Tibial artery (tissue), 4 donors: ENCODE measurements at regions not wholly inside any gene's neighbourhood (a gene's known extent, or its start where the extent isn't known, plus 50 kb on each side); places are given as distances from the start of the nearest gene placed in this dataset.

Experiments
- DNase-seq, 2 donors: peaks; one replicate each; pipeline ENCODE4 v3.0.0-alpha.2; 2019
- H3K27ac ChIP-seq, 2 donors: fragments of 200-600 bp; sonication (generic) in 1 of 2; 1 replicate in 1 of 2; 2 replicates in 1 of 2; pipeline ENCODE4 v1.5.1; 2018 to 2019; ENCODE audit warnings: mild to moderate bottlenecking in 1 of 2
- H3K27me3 ChIP-seq, 2 donors: fragments of 200-600 bp; sonication (generic) in 1 of 2; one replicate each; pipeline versions ENCODE4 v1.5.1 to v1.6.0; 2016 to 2019
- H3K36me3 ChIP-seq, 3 donors: fragments of 200-600 bp; sonication (generic) in 2 of 3; one replicate each; pipeline ENCODE4 v1.5.1; 2016 to 2019; ENCODE audit warnings: mild to moderate bottlenecking in 2 of 3
- H3K4me1 ChIP-seq, 4 donors: fragments of 200-600 bp; sonication (generic) in 2 of 4; 1 replicate in 3 of 4; 2 replicates in 1 of 4; pipeline ENCODE4 v1.5.1; 2016 to 2019
- H3K4me3 ChIP-seq, 2 donors: fragments of 200-600 bp; sonication (generic) in 1 of 2; 1 replicate in 1 of 2; 2 replicates in 1 of 2; pipeline ENCODE4 v1.5.1; 2018 to 2019; ENCODE audit warnings: mild to moderate bottlenecking in 2 of 2
- H3K9me3 ChIP-seq, 3 donors: fragments of 200-600 bp; sonication (generic) in 1 of 3; one replicate each; pipeline ENCODE4 v1.5.1; 2016 to 2019
- intact Hi-C: fragments of 100-400 bp; cut with DNase I; formaldehyde crosslinking; loops from one replicate; pipeline ENCODE4 v1.15.0; 2023; ENCODE audit warnings: low total_unique reads
- TF ChIP-seq, protein P1 (sequence below), 2 experiments: fragments of 200-600 bp in 1 of 2; fragments of 450-650 bp in 1 of 2; IDR thresholded peaks; one replicate each; pipeline ENCODE4 v1.5.1; 2017 to 2019; ENCODE audit warnings: antibody characterized with exemption in 2 of 2, mild to moderate bottlenecking in 1 of 2, moderate library complexity in 1 of 2

DNA sequence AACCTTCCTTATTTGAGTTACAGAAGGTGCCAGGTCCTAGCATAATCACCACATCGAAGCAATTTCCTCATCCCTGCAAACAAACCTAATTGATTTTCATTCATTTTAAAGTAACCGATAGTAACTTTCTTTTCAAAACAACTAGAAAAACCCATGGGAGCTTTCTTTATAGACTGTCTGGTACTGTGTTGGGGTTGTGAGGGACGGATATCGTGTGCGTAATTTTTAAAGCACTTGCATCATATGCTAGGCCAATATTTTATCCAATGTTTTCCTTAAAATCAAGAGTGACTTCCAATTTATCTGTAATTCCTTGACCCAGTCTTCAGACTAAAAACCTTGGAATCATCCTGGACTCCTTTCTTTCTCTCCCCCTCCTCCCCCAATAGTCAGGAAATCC, 271.5 kb upstream of the SESN3 start:
- DNase-seq = no peak
- no peaks in the 10 kb centered on the region for H3K36me3 ChIP-seq
- no peak overlapping the region for H3K4me3 ChIP-seq
- TF ChIP-seq, protein P1, sequence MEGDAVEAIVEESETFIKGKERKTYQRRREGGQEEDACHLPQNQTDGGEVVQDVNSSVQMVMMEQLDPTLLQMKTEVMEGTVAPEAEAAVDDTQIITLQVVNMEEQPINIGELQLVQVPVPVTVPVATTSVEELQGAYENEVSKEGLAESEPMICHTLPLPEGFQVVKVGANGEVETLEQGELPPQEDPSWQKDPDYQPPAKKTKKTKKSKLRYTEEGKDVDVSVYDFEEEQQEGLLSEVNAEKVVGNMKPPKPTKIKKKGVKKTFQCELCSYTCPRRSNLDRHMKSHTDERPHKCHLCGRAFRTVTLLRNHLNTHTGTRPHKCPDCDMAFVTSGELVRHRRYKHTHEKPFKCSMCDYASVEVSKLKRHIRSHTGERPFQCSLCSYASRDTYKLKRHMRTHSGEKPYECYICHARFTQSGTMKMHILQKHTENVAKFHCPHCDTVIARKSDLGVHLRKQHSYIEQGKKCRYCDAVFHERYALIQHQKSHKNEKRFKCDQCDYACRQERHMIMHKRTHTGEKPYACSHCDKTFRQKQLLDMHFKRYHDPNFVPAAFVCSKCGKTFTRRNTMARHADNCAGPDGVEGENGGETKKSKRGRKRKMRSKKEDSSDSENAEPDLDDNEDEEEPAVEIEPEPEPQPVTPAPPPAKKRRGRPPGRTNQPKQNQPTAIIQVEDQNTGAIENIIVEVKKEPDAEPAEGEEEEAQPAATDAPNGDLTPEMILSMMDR (IDR thresholded peaks at IDR 0.05) = no peak
- intact Hi-C loops = no loop called here
- H3K9me3 ChIP-seq = no peaks in the 10 kb centered on the region
- no peak overlapping the region for H3K27ac ChIP-seq
- H3K27me3 ChIP-seq = no peaks in the 10 kb centered on the region
- peaks cover 0 to 3% (median under 1%) of the 10 kb centered on the region in 4 donors for H3K4me1 ChIP-seq

DNA sequence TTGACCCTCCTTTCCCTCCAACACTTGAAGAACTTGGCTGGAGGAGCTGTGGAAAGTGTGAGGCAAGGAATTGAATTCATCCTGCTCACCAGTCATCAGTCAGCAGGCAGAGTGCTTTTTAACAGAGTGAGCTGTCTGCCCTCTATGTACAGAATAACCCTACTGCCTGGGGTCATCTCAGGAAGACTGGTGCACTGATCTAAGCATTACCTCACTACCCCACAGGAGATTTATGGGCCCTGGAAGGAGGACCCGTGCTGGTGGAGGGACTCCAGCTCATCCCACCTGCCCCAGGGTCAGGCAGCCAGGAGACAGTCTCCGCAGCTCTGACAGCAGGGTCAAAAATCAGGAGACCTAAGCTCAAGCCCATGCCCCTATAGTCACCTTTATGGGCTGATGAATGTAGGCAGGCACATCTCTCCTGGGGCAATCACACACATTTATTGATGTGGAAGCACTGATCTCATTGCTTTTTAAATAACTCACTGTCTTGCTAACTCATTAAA, 270.8 kb upstream of the SESN3 start:
- Histone ChIP-seq H3K4me3 (no peak overlapping the region), H3K27me3 (no peaks in the 10 kb centered on the region), H3K27ac (no peak overlapping the region), H3K4me1 (peaks cover 0 to 8% (median 4%) of the 10 kb centered on the region in 4 donors), H3K36me3 (no peaks in the 10 kb centered on the region), H3K9me3 (no peaks in the 10 kb centered on the region)
- intact Hi-C loops = no loop called here
- TF ChIP-seq, protein P1 (IDR thresholded peaks at IDR 0.05) = no peak
- no peak for DNase-seq

DNA sequence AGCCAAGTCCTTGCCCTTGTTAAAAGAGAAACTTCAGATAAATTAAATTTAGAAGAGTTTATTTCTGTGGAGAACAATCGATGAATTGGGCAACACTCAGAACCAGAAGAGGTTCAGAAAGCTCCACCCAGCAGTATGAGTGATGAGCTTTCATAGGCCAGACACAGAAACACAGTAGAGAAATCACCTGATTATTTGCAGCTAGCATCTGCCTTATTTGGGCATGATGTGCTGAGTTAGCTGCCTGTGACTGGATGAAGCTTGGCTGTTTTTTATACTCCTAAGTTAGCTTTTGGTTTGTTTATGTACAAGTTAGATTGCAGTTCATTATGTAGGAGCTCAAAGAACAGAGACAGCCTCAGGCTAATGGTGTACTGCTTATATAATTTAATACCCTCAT, 269.5 kb upstream of the SESN3 start:
- H3K27ac ChIP-seq = no peak overlapping the region
- DNase-seq = no peak
- H3K9me3 ChIP-seq = no peaks in the 10 kb centered on the region
- H3K4me1 ChIP-seq = peaks cover 0 to 21% (median 7%) of the 10 kb centered on the region in 4 donors
- intact Hi-C loops = no loop called here
- no peaks in the 10 kb centered on the region for H3K36me3 ChIP-seq
- TF ChIP-seq, protein P1 (IDR thresholded peaks at IDR 0.05) = no peak
- no peaks in the 10 kb centered on the region for H3K27me3 ChIP-seq
- no peak overlapping the region for H3K4me3 ChIP-seq

DNA sequence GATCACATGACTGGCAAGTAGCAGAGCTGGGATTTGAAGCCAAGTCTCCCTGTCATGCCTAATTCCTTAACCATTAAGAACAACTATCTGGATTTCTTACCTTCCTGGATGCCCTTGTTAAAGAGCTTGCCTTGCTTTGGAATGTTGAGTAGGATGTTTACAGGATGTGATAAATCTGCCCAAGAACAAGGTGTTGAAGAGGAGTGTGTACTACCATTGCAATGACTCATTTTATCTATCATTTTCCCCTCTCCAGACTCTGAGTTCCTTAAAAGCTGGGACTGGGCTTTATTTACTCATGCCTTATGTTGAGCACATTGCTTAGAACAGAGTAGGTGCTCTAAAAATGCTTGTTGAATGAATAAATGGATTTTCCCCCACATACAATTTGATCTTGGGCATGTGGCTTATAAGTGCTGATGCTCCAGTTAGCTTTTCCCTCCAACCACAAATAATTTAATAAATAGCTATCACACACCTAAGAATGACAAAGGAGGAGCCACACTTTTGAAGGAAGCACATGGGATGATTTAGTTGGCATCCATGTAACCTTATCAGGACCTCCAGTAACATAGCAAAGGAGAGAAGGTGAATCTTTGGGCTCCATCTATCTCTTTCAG, 268.6 kb upstream of the SESN3 start:
- Histone ChIP-seq H3K36me3 (no peaks in the 10 kb centered on the region), H3K27me3 (no peaks in the 10 kb centered on the region), H3K9me3 (no peaks in the 10 kb centered on the region), H3K27ac (no peak overlapping the region), H3K4me3 (no peak overlapping the region), H3K4me1 (peaks cover 0 to 22% (median 8%) of the 10 kb centered on the region in 4 donors)
- intact Hi-C loops = no loop called here
- TF ChIP-seq, protein P1 (IDR thresholded peaks at IDR 0.05) = no peak
- no peak for DNase-seq

DNA sequence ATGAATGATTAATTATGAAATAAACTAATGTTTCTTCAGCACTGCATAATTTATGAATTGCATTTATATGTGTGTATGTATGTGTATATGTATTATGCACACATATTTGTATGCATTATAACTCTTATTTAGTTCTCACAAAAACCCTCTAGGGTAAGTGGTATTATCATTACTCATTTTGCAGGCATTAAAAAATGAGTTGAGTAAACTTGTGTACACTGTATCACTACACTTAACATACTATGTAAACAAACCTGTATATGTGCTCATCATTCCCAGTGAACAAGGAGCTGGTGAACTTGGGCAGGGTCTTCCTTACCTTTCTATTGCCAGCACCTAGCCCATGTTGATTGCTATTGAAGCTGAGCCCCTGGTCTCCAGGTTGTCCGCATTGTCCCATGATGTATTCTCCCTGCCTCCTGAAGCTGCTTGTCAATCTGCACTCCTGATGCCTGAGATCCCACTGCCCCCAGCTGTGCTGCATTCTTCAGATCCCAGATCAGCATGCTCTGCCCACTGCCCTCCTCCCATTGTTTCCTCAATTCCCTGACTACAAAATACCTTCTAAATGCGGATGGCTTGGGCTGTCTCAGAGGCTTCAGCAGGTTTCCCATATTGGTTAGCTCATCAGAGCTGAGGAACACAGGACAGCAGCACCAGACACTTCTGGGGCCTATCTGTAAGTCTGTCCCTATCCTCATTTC, 267.9 kb upstream of the SESN3 start:
- Histone ChIP-seq H3K4me3 (no peak overlapping the region), H3K4me1 (peaks cover 0 to 22% (median 8%) of the 10 kb centered on the region in 4 donors), H3K36me3 (no peaks in the 10 kb centered on the region), H3K9me3 (peaks cover 0 to 2% (median 0%) of the 10 kb centered on the region in 3 donors), H3K27ac (no peak overlapping the region), H3K27me3 (no peaks in the 10 kb centered on the region)
- intact Hi-C loops = no loop called here
- DNase-seq = no peak
- TF ChIP-seq, protein P1 (IDR thresholded peaks at IDR 0.05) = no peak
